H1 (cell line): ENCODE measurements at regions not wholly inside any gene's neighbourhood (a gene's known extent, or its start where the extent isn't known, plus 50 kb on each side); places are given as distances from the start of the nearest gene placed in this dataset.

ENCODE experiments used
- KDM1A ChIP-seq: fragments of 200-600, 300-600 bp; sonication (generic); IDR thresholded peaks from 2 replicates; pipeline ENCODE4 v1.7.1; 2016; ENCODE audit warnings: mild to moderate bottlenecking, low read length, borderline replicate concordance
- MAFK ChIP-seq: IDR thresholded peaks from 2 replicates; pipeline ENCODE4 v1.6.1; 2012; ENCODE audit warnings: low read depth, mild to moderate bottlenecking, improper control_type of control experiment, low read length

DNA sequence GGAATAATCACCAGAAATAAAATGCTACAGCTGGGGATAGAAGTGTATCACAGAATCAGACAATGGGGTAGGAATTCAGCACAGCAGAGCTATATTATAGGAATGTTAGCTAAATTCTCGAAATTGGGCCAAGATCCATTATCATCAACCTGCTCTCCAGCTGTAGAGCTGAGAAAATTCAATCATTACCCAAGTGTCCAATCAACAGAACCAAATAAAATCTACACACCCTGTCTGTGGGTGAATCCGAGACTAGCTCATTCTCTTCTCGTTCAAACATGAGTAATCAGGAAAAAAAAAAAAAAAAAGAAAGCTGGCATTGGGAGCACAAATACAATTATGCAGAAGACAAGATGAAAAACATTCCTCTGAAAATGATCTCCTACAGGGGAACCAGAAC lies 119.2 kb downstream of the CDC7 start (continued):
- TF ChIP-seq MAFK (no peak), KDM1A (no peak)
